DMS53 (cell line): ENCODE measurements at regions not wholly inside any gene's neighbourhood (a gene's known extent, or its start where the extent isn't known, plus 50 kb on each side); places are given as distances from the start of the nearest gene placed in this dataset.

Experiments used
- DNase-seq: peaks from one replicate; lab custom pipeline; 2025; lab: John Stamatoyannopoulos, UW

GRCh38 chr12:125889742-125890141, 824.5 kb downstream of the AACS start:
- DNase-seq: no peak

GRCh38 chr12:125890366-125890905, 825.2 kb downstream of the AACS start:
- no peak for DNase-seq

GRCh38 chr12:125890971-125891370, 825.7 kb downstream of the AACS start:
- DNase-seq: no peak

- DNase-seq: no peak
These were observed 827.0 kb downstream of the AACS start for GRCh38 chr12:125892276-125892675.

- no peak for DNase-seq
These were observed 837.8 kb downstream of the AACS start for GRCh38 chr12:125902991-125903390.

GRCh38 chr12:125907351-125907750, 842.1 kb downstream of the AACS start:
- DNase-seq: no peak

GRCh38 chr12:125919856-125920470, 854.7 kb downstream of the AACS start:
- peak; percentile 3 for DNase-seq

GRCh38 chr12:125922330-125922729, 857.1 kb downstream of the AACS start:
- no peak for DNase-seq

GRCh38 chr12:125936502-125936901, 871.3 kb downstream of the AACS start:
- DNase-seq: no peak

- no peak for DNase-seq
These were observed 879.2 kb downstream of the AACS start for GRCh38 chr12:125944446-125944845.

GRCh38 chr12:125949471-125949870, 884.2 kb downstream of the AACS start:
- no peak for DNase-seq

- no peak for DNase-seq
These were observed 889.1 kb downstream of the AACS start for GRCh38 chr12:125954362-125954761.

GRCh38 chr12:125956186-125956585, 891.0 kb downstream of the AACS start:
- no peak for DNase-seq

GRCh38 chr12:125966641-125967040, 901.4 kb downstream of the AACS start:
- no peak for DNase-seq

GRCh38 chr12:125968413-125968812, 903.2 kb downstream of the AACS start:
- DNase-seq: no peak

GRCh38 chr12:125971981-125972380, 906.7 kb downstream of the AACS start:
- no peak for DNase-seq

- DNase-seq: no peak
These were observed 913.1 kb downstream of the AACS start for GRCh38 chr12:125978286-125978685.

- no peak for DNase-seq
These were observed 916.5 kb downstream of the AACS start for GRCh38 chr12:125981610-125982253.

GRCh38 chr12:125983094-125983783, 918.0 kb downstream of the AACS start:
- DNase-seq: no peak

GRCh38 chr12:125983784-125984500, 918.7 kb downstream of the AACS start:
- DNase-seq: no peak

GRCh38 chr12:125988545-125988944, 923.3 kb downstream of the AACS start:
- no peak for DNase-seq

GRCh38 chr12:125989696-125990095, 924.5 kb downstream of the AACS start:
- DNase-seq: no peak
